ENCODE measurements at regions not wholly inside any gene's neighbourhood (a gene's known extent, or its start where the extent isn't known, plus 50 kb on each side); places are given as distances from the start of the nearest gene placed in this dataset.

DNA sequence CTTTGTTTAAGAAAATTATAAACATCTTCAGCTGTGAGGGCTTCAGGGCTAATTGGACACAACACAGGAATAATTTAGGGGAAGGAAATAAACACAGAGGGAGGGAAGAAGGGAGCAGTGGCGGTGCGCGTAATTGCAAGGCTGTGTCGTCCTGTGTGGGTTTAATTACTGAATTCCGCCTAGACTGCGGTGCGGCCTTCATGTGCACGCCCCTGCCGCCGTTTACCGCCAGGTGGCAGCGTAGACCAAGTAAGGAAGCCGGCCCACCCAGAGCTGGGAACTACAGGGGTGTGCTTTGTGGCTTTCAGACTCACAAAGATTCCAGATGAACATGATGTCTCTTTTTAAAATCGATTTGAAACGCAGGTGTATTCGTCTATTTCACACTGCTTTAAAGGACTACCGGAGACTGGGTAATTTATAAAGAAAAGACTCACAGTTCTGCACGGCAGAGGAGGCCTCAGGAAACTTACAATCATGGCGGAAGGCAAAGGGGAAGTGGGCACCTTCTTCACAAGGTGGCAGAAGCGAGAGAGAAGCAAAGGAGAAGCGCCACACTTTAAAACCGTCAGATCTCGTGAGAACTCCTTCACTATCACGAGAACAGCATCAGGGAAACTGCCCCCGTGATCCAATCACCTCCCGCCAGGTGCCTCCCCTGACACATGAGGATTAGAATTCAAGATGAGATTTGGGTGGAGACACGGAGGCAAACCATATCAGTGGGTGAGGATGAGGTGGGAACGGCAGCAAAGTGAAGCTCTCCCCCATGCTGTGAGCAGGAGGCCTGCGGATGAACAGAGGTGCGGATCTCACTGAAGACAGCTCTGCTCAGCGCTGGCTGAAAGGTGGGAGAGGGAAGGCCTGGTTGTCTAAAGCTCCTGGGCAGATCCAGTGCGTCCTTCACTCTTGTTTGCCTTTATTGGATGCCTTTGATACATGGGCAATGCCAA is 222.0 kb upstream of the PDE10A start:
- H3K4me1 ChIP-seq (ENCODE audit: low read length) = no peaks in the 10 kb centered on the region
- H3K9me3 ChIP-seq (replicated peaks; ENCODE audit: insufficient read depth, low read length) = no peaks in the 10 kb centered on the region
- no peaks in the 10 kb centered on the region for H3F3A ChIP-seq (ENCODE audit: insufficient read depth, low read length)
- H3K36me3 ChIP-seq (replicated peaks; ENCODE audit: insufficient read depth, low read length) = no peaks in the 10 kb centered on the region
- H3K4me3 ChIP-seq (ENCODE audit: low read length) = no peak overlapping the region
- H3K9me2 ChIP-seq (replicated peaks; ENCODE audit: insufficient read depth, low read length) = no peaks in the 10 kb centered on the region
- no peak overlapping the region for H3K4me2 ChIP-seq (ENCODE audit: low read depth, low read length)
- no peak overlapping the region for H2AFZ ChIP-seq (ENCODE audit: low read length)
- no peaks in the 10 kb centered on the region for H4K20me1 ChIP-seq (ENCODE audit: insufficient read depth, low read length)
- H3K27me3 ChIP-seq (replicated peaks; ENCODE audit: insufficient read depth, low read length) = no peaks in the 10 kb centered on the region
- H3K9ac ChIP-seq (ENCODE audit: low read length) = no peak overlapping the region
- peak; percentile 46 for DNase-seq
- no peaks in the 10 kb centered on the region for H3K79me2 ChIP-seq (ENCODE audit: low read length)
- H3K27ac ChIP-seq (ENCODE audit: low read length) = no peak overlapping the region
- TF ChIP-seq, protein P1, sequence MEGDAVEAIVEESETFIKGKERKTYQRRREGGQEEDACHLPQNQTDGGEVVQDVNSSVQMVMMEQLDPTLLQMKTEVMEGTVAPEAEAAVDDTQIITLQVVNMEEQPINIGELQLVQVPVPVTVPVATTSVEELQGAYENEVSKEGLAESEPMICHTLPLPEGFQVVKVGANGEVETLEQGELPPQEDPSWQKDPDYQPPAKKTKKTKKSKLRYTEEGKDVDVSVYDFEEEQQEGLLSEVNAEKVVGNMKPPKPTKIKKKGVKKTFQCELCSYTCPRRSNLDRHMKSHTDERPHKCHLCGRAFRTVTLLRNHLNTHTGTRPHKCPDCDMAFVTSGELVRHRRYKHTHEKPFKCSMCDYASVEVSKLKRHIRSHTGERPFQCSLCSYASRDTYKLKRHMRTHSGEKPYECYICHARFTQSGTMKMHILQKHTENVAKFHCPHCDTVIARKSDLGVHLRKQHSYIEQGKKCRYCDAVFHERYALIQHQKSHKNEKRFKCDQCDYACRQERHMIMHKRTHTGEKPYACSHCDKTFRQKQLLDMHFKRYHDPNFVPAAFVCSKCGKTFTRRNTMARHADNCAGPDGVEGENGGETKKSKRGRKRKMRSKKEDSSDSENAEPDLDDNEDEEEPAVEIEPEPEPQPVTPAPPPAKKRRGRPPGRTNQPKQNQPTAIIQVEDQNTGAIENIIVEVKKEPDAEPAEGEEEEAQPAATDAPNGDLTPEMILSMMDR (IDR thresholded peaks at IDR 0.05; ENCODE audit: low read length) = peak; percentile 62
- TF ChIP-seq EZH2 (optimal IDR thresholded peaks at IDR 0.05; ENCODE audit: low read depth, low read length) = no peak

DNA sequence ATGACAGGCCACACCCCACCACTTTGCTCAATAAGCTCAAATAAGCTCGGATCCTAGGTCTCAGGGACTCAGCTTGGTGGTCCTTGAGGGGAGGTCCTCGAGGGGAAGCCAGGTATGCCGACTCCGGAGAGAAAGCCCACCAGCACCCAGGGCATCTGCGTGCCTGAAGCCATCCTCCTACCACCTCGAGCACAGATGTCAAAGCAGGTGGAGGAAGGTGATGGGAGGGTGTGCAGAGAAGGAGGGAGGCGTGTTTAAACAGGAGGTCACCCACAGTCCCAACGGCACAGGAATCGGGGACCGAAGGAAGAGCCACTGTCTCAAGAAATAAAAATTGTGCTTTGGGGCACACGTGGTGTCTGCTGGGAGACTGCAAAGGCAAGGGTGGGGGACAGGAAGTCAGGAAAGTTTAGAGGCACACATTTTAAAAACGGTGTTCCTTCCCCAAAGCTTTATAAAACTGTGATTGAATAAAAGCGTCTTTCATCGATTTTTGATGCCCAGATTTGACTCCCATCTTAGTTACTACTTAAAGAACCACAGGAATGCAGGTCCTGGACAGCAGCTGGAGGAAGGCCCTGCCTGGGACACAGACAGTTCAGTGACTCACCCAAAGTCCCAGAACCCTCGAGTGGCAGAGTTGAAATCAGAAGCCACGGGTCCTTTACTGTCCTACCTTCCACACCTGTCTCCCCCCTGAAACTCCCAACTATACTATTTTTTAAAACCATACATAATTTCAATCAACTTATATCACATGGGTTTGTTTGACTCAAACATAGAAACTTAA is 221.0 kb upstream of the PDE10A start:
- TF ChIP-seq, protein P1 (IDR thresholded peaks at IDR 0.05; ENCODE audit: low read length) = no peak
- no peak for TF ChIP-seq EZH2 (optimal IDR thresholded peaks at IDR 0.05; ENCODE audit: low read depth, low read length)
- TF ChIP-seq EZH2phosphoT487 (IDR thresholded peaks at IDR 0.05; ENCODE audit: low read length) = no peak
- Histone ChIP-seq H3K4me3 (ENCODE audit: low read length) (no peak overlapping the region), H3K36me3 (replicated peaks; ENCODE audit: insufficient read depth, low read length) (no peaks in the 10 kb centered on the region), H3K79me2 (ENCODE audit: low read length) (no peaks in the 10 kb centered on the region), H3K9me3 (replicated peaks; ENCODE audit: insufficient read depth, low read length) (no peaks in the 10 kb centered on the region), H2AFZ (ENCODE audit: low read length) (no peak overlapping the region), H4K20me1 (ENCODE audit: insufficient read depth, low read length) (no peaks in the 10 kb centered on the region), H3K27ac (ENCODE audit: low read length) (no peak overlapping the region), H3F3A (ENCODE audit: insufficient read depth, low read length) (no peaks in the 10 kb centered on the region), H3K9ac (ENCODE audit: low read length) (no peak overlapping the region), H3K4me1 (ENCODE audit: low read length) (no peaks in the 10 kb centered on the region), H3K27me3 (replicated peaks; ENCODE audit: insufficient read depth, low read length) (no peaks in the 10 kb centered on the region), H3K4me2 (ENCODE audit: low read depth, low read length) (no peak overlapping the region), H3K9me2 (replicated peaks; ENCODE audit: insufficient read depth, low read length) (no peaks in the 10 kb centered on the region)
- no peak for DNase-seq

DNA sequence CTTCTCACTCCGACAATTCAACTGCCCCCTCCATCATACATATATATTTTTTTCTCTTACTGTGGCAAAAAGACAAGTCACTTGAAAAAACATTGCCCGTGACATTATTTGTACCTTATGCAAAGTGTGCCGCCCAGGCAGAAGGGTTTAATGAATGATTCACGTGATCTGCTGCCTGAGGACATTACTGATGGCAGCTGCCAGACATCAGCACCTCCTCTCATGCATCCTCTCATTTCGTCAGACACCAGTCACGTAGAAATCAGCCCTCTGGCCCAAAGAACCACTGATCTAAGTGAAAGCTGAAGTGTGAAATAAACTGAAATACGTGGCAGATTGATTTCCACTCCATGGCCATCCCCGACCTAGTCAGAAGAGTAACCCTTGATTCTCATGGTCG is 218.8 kb upstream of the PDE10A start:
- no peaks in the 10 kb centered on the region for H3K9me3 ChIP-seq (replicated peaks; ENCODE audit: insufficient read depth, low read length)
- H4K20me1 ChIP-seq (ENCODE audit: insufficient read depth, low read length) = no peaks in the 10 kb centered on the region
- no peaks in the 10 kb centered on the region for H3K79me2 ChIP-seq (ENCODE audit: low read length)
- H3K27me3 ChIP-seq (replicated peaks; ENCODE audit: insufficient read depth, low read length) = no peaks in the 10 kb centered on the region
- no peak overlapping the region for H2AFZ ChIP-seq (ENCODE audit: low read length)
- no peaks in the 10 kb centered on the region for H3K4me1 ChIP-seq (ENCODE audit: low read length)
- no peak for TF ChIP-seq EZH2 (optimal IDR thresholded peaks at IDR 0.05; ENCODE audit: low read depth, low read length)
- no peaks in the 10 kb centered on the region for H3K36me3 ChIP-seq (replicated peaks; ENCODE audit: insufficient read depth, low read length)
- no peak overlapping the region for H3K27ac ChIP-seq (ENCODE audit: low read length)
- no peak overlapping the region for H3K9ac ChIP-seq (ENCODE audit: low read length)
- no peaks in the 10 kb centered on the region for H3K9me2 ChIP-seq (replicated peaks; ENCODE audit: insufficient read depth, low read length)
- H3K4me3 ChIP-seq (ENCODE audit: low read length) = no peak overlapping the region
- H3F3A ChIP-seq (ENCODE audit: insufficient read depth, low read length) = no peaks in the 10 kb centered on the region
- no peak for DNase-seq
- no peak overlapping the region for H3K4me2 ChIP-seq (ENCODE audit: low read depth, low read length)

All from MM.1S (cell line).